Keratinocyte (primary cell): ENCODE measurements at regions not wholly inside any gene's neighbourhood (a gene's known extent, or its start where the extent isn't known, plus 50 kb on each side); places are given as distances from the start of the nearest gene placed in this dataset.

Experiments
- DNase-seq: peaks from one replicate; pipeline ENCODE4 v3.0.0-alpha.2; 2011; ENCODE audit warnings: low read depth, missing footprints, low spot score
- FAIRE-seq: peaks from 2 replicates; lab custom pipeline; 2011; peaks lifted over from hg19 to GRCh38; lab: Jason Lieb, UNC
- H2AFZ ChIP-seq: 2 replicates; pipeline ENCODE4 v1.6.0; 2012; ENCODE audit warnings: low read length, control low read depth, inconsistent platforms; ENCODE audit not compliant: control insufficient read depth
- H3K27ac ChIP-seq: 2 replicates; pipeline ENCODE4 v1.5.1; 2011; ENCODE audit warnings: low read length; ENCODE audit not compliant: control insufficient read depth, insufficient read depth
- H3K27me3 ChIP-seq: 3 replicates; pipeline ENCODE4 v1.6.0; 2011; ENCODE audit warnings: low read length; ENCODE audit not compliant: control insufficient read depth, insufficient read depth; ENCODE audit errors: extremely low read depth
- H3K36me3 ChIP-seq, 2 experiments: 2 replicates in 1 of 2; 3 replicates in 1 of 2; pipeline ENCODE4 v1.5.1; 2011; ENCODE audit warnings: low read length in 2 of 2, mild to moderate bottlenecking in 1 of 2; ENCODE audit not compliant: control insufficient read depth in 2 of 2, insufficient read depth in 2 of 2; ENCODE audit errors: extremely low read depth in 1 of 2
- H3K4me1 ChIP-seq: 3 replicates; pipeline ENCODE4 v1.5.1; 2011; ENCODE audit warnings: low read length; ENCODE audit not compliant: control insufficient read depth, insufficient read depth; ENCODE audit errors: extremely low read depth
- H3K4me2 ChIP-seq: 3 replicates; pipeline ENCODE4 v1.6.0; 2011; ENCODE audit warnings: low read depth, low read length; ENCODE audit not compliant: control insufficient read depth, insufficient read depth; ENCODE audit errors: extremely low read depth
- H3K4me3 ChIP-seq, 3 experiments: fragments of 200-600 bp in 1 of 3; sonication (generic) in 1 of 3; 2 replicates in 2 of 3; 3 replicates in 1 of 3; pipeline ENCODE4 v1.5.1; 2011 to 2016; ENCODE audit warnings: low read length in 3 of 3, mild to moderate bottlenecking in 3 of 3, control low read depth in 2 of 3, inconsistent platforms in 1 of 3, low read depth in 1 of 3, mixed read lengths in 1 of 3, mixed run types in 1 of 3, moderate library complexity in 1 of 3; ENCODE audit not compliant: control insufficient read depth in 2 of 3, insufficient read depth in 2 of 3; ENCODE audit errors: extremely low read depth in 1 of 3
- H3K79me2 ChIP-seq: 2 replicates; pipeline ENCODE4 v1.6.0; 2012; ENCODE audit warnings: low read length; ENCODE audit not compliant: control insufficient read depth, insufficient read depth
- H3K9ac ChIP-seq: 3 replicates; pipeline ENCODE4 v1.6.0; 2011; ENCODE audit warnings: low read length; ENCODE audit not compliant: control insufficient read depth, insufficient read depth; ENCODE audit errors: extremely low read depth
- H3K9me1 ChIP-seq: 3 replicates; pipeline ENCODE4 v1.6.0; 2011; ENCODE audit warnings: low read length; ENCODE audit not compliant: control insufficient read depth, insufficient read depth; ENCODE audit errors: extremely low read depth
- H3K9me3 ChIP-seq: 2 replicates; pipeline ENCODE4 v1.5.1; 2012; ENCODE audit warnings: low read depth, low read length; ENCODE audit not compliant: control insufficient read depth
- H4K20me1 ChIP-seq: 3 replicates; pipeline ENCODE4 v1.6.0; 2011; ENCODE audit warnings: low read length; ENCODE audit not compliant: control insufficient read depth, insufficient read depth; ENCODE audit errors: extremely low read depth
- EZH2 ChIP-seq: IDR thresholded peaks from one replicate; pipeline ENCODE4 v1.6.1; 2012; ENCODE audit warnings: inconsistent platforms, mild to moderate bottlenecking, low read length, moderate library complexity
- dilution Hi-C: fragments of 300-500 bp; cut with MboI; formaldehyde crosslinking; loops from one replicate; pipeline ENCODE4 v1.7.0; 2020; ENCODE audit warnings: low sequenced_read_pairs; ENCODE audit not compliant: extremely low pct_ligation_motif_present
- TF ChIP-seq, protein P1 (sequence below), 3 experiments: IDR thresholded peaks in 1 of 3; conservative IDR thresholded peaks in 1 of 3; optimal IDR thresholded peaks in 1 of 3; 2 replicates in 2 of 3; 3 replicates in 1 of 3; pipeline versions ENCODE3 to v1.5.1; 2011; ENCODE audit warnings: low read length in 3 of 3, mild to moderate bottlenecking in 3 of 3, moderate library complexity in 2 of 3, control low read depth in 1 of 3, inconsistent platforms in 1 of 3; ENCODE audit not compliant: insufficient read depth in 2 of 3; ENCODE audit errors: extremely low read depth in 1 of 3

DNA sequence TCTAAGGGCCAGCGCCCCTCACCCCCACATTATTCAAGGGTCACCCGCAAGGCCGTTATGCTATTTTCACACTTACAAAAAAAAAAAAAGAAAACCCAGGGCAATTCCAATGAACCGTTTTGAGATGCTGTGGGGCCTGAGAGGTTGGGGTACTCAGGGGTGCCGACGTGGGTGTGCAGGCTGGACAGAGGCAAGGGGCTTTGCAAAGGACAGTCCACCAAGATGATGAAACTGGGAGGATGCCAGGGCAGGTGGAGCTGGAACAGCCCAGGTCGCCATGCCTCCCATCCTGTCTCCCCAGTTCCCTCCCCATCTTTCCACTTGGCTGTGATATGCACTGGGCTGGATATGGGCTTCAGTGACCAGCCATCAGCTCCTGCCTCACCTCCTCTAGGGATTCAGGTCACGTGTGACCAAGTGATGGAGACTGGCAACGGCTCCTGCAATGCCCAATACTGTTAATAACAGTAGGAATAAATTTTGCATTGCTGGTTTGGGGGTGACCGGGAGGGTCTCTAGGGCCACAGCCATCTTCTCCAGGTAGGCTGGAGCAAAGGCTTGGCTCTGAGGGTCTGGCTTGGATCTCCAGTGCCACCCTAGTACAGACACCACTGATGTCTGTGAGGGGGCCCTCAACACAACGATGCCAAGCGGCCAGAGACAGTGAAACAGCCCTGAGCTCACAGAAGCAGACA lies 151.3 kb upstream of the TNRC6C start:
- H3K4me2 ChIP-seq = no peak overlapping the region
- no peak overlapping the region for H2AFZ ChIP-seq
- H3K4me1 ChIP-seq = no peaks in the 10 kb centered on the region
- no peak overlapping the region for H3K9ac ChIP-seq
- H3K79me2 ChIP-seq = no peaks in the 10 kb centered on the region
- dilution Hi-C loops = no loop called here
- no peaks in the 10 kb centered on the region for H3K9me1 ChIP-seq
- FAIRE-seq (no peak), DNase-seq (no peak)
- H3K36me3 ChIP-seq = no peaks in the 10 kb centered on the region
- TF ChIP-seq EZH2 = no peak
- TF ChIP-seq, protein P1, sequence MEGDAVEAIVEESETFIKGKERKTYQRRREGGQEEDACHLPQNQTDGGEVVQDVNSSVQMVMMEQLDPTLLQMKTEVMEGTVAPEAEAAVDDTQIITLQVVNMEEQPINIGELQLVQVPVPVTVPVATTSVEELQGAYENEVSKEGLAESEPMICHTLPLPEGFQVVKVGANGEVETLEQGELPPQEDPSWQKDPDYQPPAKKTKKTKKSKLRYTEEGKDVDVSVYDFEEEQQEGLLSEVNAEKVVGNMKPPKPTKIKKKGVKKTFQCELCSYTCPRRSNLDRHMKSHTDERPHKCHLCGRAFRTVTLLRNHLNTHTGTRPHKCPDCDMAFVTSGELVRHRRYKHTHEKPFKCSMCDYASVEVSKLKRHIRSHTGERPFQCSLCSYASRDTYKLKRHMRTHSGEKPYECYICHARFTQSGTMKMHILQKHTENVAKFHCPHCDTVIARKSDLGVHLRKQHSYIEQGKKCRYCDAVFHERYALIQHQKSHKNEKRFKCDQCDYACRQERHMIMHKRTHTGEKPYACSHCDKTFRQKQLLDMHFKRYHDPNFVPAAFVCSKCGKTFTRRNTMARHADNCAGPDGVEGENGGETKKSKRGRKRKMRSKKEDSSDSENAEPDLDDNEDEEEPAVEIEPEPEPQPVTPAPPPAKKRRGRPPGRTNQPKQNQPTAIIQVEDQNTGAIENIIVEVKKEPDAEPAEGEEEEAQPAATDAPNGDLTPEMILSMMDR (optimal IDR thresholded peaks at IDR 0.05 in 1 of 3, IDR thresholded peaks at IDR 0.05 in 1 of 3, conservative IDR thresholded peaks at IDR 0.05 in 1 of 3; ENCODE audit: extremely low read depth in 1 of 3, insufficient read depth in 2 of 3, low read length in 3 of 3) = no peak
- H4K20me1 ChIP-seq = no peaks in the 10 kb centered on the region
- H3K27me3 ChIP-seq = peaks cover 14% of the 10 kb centered on the region
- H3K9me3 ChIP-seq = peaks cover 2% of the 10 kb centered on the region
- H3K4me3 ChIP-seq = no peak overlapping the region
- H3K27ac ChIP-seq = no peak overlapping the region

DNA sequence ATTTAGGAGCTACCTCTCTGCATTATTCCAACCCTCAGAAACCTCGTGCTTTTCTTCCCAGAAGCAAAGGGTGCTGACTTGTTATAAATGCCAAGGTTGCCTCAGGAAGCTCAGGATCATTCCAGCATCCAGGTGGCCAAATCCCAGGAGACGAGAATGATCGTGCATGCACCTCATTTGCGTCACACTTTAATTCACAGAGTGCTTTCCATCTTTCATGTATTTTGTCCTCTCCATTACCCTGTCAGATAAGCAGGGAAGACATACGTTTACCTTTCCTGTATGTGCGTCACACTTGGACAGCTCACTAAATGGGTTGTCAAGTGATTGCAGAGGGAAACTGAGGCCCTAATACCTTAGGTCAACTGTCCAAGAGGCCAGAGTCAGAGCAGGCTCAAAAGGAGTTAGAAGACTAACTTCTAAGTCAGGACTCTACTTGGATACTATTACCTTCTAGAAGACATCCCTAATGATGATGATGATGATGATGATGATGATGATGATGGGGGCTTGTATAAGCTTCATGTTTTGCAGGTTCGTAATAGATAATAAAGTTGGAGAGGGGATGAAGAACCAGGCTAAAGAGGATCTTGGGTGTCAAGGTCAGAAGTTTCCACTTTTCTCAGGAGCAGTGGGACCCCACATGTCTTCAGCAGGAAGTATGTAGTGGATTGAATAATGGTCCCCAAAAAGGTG lies 150.6 kb upstream of the TNRC6C start:
- peaks cover 2% of the 10 kb centered on the region for H3K9me3 ChIP-seq
- no peaks in the 10 kb centered on the region for H3K79me2 ChIP-seq
- peaks cover 7% of the 10 kb centered on the region for H3K27me3 ChIP-seq
- dilution Hi-C loops = no loop called here
- no peaks in the 10 kb centered on the region for H4K20me1 ChIP-seq
- no peaks in the 10 kb centered on the region for H3K4me1 ChIP-seq
- no peak overlapping the region for H2AFZ ChIP-seq
- no peak overlapping the region for H3K4me3 ChIP-seq
- TF ChIP-seq EZH2 = no peak
- TF ChIP-seq, protein P1 (optimal IDR thresholded peaks at IDR 0.05 in 1 of 3, IDR thresholded peaks at IDR 0.05 in 1 of 3, conservative IDR thresholded peaks at IDR 0.05 in 1 of 3; ENCODE audit: extremely low read depth in 1 of 3, insufficient read depth in 2 of 3, low read length in 3 of 3) = no peak
- FAIRE-seq = no peak
- H3K9me1 ChIP-seq = no peaks in the 10 kb centered on the region
- no peak overlapping the region for H3K4me2 ChIP-seq
- no peak for DNase-seq
- no peak overlapping the region for H3K9ac ChIP-seq
- H3K27ac ChIP-seq = no peak overlapping the region
- no peaks in the 10 kb centered on the region for H3K36me3 ChIP-seq
